Smooth muscle cell (in vitro differentiated cells): ENCODE measurements at regions not wholly inside any gene's neighbourhood (a gene's known extent, or its start where the extent isn't known, plus 50 kb on each side); places are given as distances from the start of the nearest gene placed in this dataset.

Experiments used
- DNase-seq: peaks from one replicate; lab custom pipeline; 2025; ENCODE audit not compliant: unreplicated experiment; lab: John Stamatoyannopoulos, UW
- H2AFZ ChIP-seq: fragments of 200-600 bp; sonication (generic); 2 replicates; pipeline ENCODE4 v1.6.0; 2016; ENCODE audit warnings: antibody characterized with exemption, low read depth, mild to moderate bottlenecking
- H3F3A ChIP-seq: fragments of 200-600 bp; sonication (generic); 2 replicates; pipeline ENCODE4 v1.6.0; 2017; ENCODE audit warnings: antibody characterized with exemption, low read depth
- H3K27ac ChIP-seq: fragments of 200-600 bp; sonication (generic); 2 replicates; pipeline ENCODE4 v1.5.1; 2016; ENCODE audit warnings: low read depth, mild to moderate bottlenecking
- H3K27me3 ChIP-seq: fragments of 200-600 bp; sonication (generic); 2 replicates; pipeline ENCODE4 v1.6.1; 2016; ENCODE audit warnings: low read depth, mild to moderate bottlenecking
- H3K36me3 ChIP-seq: fragments of 200-600 bp; sonication (generic); 2 replicates; pipeline ENCODE4 v1.5.1; 2016; ENCODE audit warnings: low read depth
- H3K4me1 ChIP-seq: fragments of 200-600 bp; sonication (generic); 2 replicates; pipeline ENCODE4 v1.5.1; 2016; ENCODE audit warnings: low read depth
- H3K4me2 ChIP-seq: fragments of 200-600 bp; sonication (generic); 2 replicates; pipeline ENCODE4 v1.6.0; 2016; ENCODE audit warnings: mild to moderate bottlenecking
- H3K4me3 ChIP-seq: fragments of 200-600 bp; sonication (generic); 2 replicates; pipeline ENCODE4 v1.5.1; 2016; ENCODE audit warnings: mild to moderate bottlenecking
- H3K79me2 ChIP-seq: fragments of 200-600 bp; sonication (generic); 2 replicates; pipeline ENCODE4 v1.6.0; 2016; ENCODE audit warnings: low read depth, mild to moderate bottlenecking
- H3K9ac ChIP-seq: fragments of 200-600 bp; sonication (generic); 2 replicates; pipeline ENCODE4 v1.6.0; 2016; ENCODE audit warnings: low read depth
- H3K9me3 ChIP-seq: fragments of 200-600 bp; sonication (generic); replicated peaks from 2 replicates; pipeline ENCODE4 v1.5.1; 2016; ENCODE audit warnings: low read depth
- H4K20me1 ChIP-seq: fragments of 200-600 bp; sonication (generic); 2 replicates; pipeline ENCODE4 v1.6.0; 2016; ENCODE audit warnings: low read depth
- WGBS: methylation state at CpG from one replicate; pipeline ENCODE4 v1.1.7; 2016; ENCODE audit warnings: low lambda C conversion rate; 5-methylcytosine and 5-hydroxymethylcytosine counted together
- TF ChIP-seq, protein P1 (sequence below): fragments of 200-600 bp; sonication (generic); IDR thresholded peaks from 2 replicates; pipeline ENCODE4 v1.5.1; 2017; ENCODE audit warnings: borderline replicate concordance, mild to moderate bottlenecking, antibody characterized with exemption; ENCODE audit not compliant: insufficient read depth, poor library complexity, severe bottlenecking

GRCh38 chr13:54744747-54745146 lies 1716.1 kb downstream of the OLFM4 start:
- DNase-seq, result no peak
- Histone ChIP-seq H3K27ac (no peak overlapping the region), H3K4me2 (no peak overlapping the region), H3K4me3 (no peak overlapping the region), H3K9me3 (no peaks in the 10 kb centered on the region), H3K9ac (no peak overlapping the region), H3K4me1 (no peaks in the 10 kb centered on the region), H3K36me3 (no peaks in the 10 kb centered on the region), H3K79me2 (no peaks in the 10 kb centered on the region), H4K20me1 (no peaks in the 10 kb centered on the region), H3K27me3 (no peaks in the 10 kb centered on the region), H3F3A (no peaks in the 10 kb centered on the region), H2AFZ (no peak overlapping the region)
- TF ChIP-seq, protein P1, sequence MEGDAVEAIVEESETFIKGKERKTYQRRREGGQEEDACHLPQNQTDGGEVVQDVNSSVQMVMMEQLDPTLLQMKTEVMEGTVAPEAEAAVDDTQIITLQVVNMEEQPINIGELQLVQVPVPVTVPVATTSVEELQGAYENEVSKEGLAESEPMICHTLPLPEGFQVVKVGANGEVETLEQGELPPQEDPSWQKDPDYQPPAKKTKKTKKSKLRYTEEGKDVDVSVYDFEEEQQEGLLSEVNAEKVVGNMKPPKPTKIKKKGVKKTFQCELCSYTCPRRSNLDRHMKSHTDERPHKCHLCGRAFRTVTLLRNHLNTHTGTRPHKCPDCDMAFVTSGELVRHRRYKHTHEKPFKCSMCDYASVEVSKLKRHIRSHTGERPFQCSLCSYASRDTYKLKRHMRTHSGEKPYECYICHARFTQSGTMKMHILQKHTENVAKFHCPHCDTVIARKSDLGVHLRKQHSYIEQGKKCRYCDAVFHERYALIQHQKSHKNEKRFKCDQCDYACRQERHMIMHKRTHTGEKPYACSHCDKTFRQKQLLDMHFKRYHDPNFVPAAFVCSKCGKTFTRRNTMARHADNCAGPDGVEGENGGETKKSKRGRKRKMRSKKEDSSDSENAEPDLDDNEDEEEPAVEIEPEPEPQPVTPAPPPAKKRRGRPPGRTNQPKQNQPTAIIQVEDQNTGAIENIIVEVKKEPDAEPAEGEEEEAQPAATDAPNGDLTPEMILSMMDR, result no peak

GRCh38 chr13:54750521-54750920 lies 1721.9 kb downstream of the OLFM4 start:
- no peak overlapping the region for H3K9ac ChIP-seq
- H3K4me3 ChIP-seq, result no peak overlapping the region
- no peaks in the 10 kb centered on the region for H4K20me1 ChIP-seq
- no peak for DNase-seq
- TF ChIP-seq, protein P1, result no peak
- H3F3A ChIP-seq, result no peaks in the 10 kb centered on the region
- no peaks in the 10 kb centered on the region for H3K4me1 ChIP-seq
- no peak overlapping the region for H2AFZ ChIP-seq
- H3K36me3 ChIP-seq, result no peaks in the 10 kb centered on the region
- no peaks in the 10 kb centered on the region for H3K27me3 ChIP-seq
- H3K4me2 ChIP-seq, result no peak overlapping the region
- H3K9me3 ChIP-seq, result no peaks in the 10 kb centered on the region
- 52% methylated on average over 3 of the region's 3 CpGs for WGBS
- H3K27ac ChIP-seq, result no peak overlapping the region
- no peaks in the 10 kb centered on the region for H3K79me2 ChIP-seq

- Histone ChIP-seq H3K4me1 (no peaks in the 10 kb centered on the region), H3K9me3 (no peaks in the 10 kb centered on the region), H3K79me2 (no peaks in the 10 kb centered on the region), H2AFZ (no peak overlapping the region), H3K4me3 (no peak overlapping the region), H3F3A (no peaks in the 10 kb centered on the region), H3K27me3 (no peaks in the 10 kb centered on the region), H3K36me3 (no peaks in the 10 kb centered on the region), H4K20me1 (no peaks in the 10 kb centered on the region), H3K9ac (no peak overlapping the region), H3K27ac (no peak overlapping the region), H3K4me2 (no peak overlapping the region)
- no peak for DNase-seq
- TF ChIP-seq, protein P1, result no peak
Measured at GRCh38 chr13:54758795-54759194, 1730.2 kb downstream of the OLFM4 start.

DNA sequence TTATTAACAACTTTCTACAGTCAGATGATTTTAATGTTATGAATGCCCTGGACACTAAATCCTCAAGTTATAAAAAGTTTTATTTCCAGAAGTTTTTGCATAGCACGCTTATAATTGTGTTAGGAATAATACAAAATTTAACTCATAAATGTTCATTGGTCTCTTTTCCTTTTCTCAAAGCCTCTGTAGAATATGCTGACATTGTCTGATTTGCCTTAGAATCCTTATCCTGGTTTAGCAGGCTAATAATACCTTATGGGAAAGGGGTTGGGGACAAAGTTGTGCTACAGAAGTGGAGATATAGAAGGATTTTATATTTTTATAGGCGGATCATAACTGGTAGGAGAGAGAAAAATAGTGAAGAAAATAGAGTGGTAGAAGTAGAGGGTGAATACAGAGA lies 1739.6 kb downstream of the OLFM4 start:
- Histone ChIP-seq H3K9ac (no peak overlapping the region), H3K4me3 (no peak overlapping the region), H2AFZ (no peak overlapping the region), H3F3A (no peaks in the 10 kb centered on the region), H3K27ac (no peak overlapping the region), H4K20me1 (no peaks in the 10 kb centered on the region), H3K36me3 (no peaks in the 10 kb centered on the region), H3K79me2 (no peaks in the 10 kb centered on the region), H3K9me3 (no peaks in the 10 kb centered on the region), H3K4me1 (no peaks in the 10 kb centered on the region), H3K4me2 (no peak overlapping the region), H3K27me3 (no peaks in the 10 kb centered on the region)
- no peak for DNase-seq
- TF ChIP-seq, protein P1, result no peak
- WGBS, result 89% methylated on average over 2 of the region's 2 CpGs
